ENCODE measurements at regions not wholly inside any gene's neighbourhood (a gene's known extent, or its start where the extent isn't known, plus 50 kb on each side); places are given as distances from the start of the nearest gene placed in this dataset.
"Not testable (repeated sequence)": the region's sequence is repeated elsewhere in the genome, so short reads cannot be mapped to it uniquely, and the experiment has no call there.

DNA sequence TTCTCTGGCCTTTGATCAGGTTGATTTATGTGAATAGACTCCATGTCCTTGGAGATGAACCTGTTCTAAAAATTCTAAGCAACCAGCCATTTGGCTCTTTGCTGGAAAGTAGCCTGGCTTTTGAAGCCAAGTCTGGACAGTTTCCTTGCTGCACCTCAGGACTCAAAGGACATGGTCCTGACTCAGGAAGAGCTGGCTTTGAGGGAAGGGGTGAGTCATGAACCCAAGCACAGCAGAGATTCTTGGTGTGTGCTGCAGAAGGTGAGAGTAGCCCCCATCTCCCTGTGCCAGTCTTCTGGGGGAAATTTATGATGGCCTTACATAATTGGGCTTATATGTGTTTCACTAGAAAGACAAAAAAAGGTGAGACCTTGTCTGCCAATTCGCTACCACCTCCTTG, 287.2 kb upstream of the PLGLB2 start:
- not testable (repeated sequence) for TF ChIP-seq POLR2A (IDR thresholded peaks at IDR 0.05; ENCODE audit: low read length); GATA1 (IDR thresholded peaks at IDR 0.05; ENCODE audit: low read depth, low read length)
